Upper lobe of left lung (tissue), 6 donors: ENCODE measurements at regions not wholly inside any gene's neighbourhood (a gene's known extent, or its start where the extent isn't known, plus 50 kb on each side); places are given as distances from the start of the nearest gene placed in this dataset.

Experiments used
- ATAC-seq, 2 donors: fragments of 200-7000 bp; cut with Tn5 transposase; one replicate each; pipeline ENCODE4 v1.9.1; 2022; ENCODE audit warnings: mild to moderate bottlenecking in 2 of 2, moderate library complexity in 2 of 2; ENCODE audit not compliant: low FRiP score in 2 of 2
- DNase-seq, 2 donors: peaks; one replicate each; pipeline ENCODE4 v3.0.0-alpha.2; 2019 to 2020
- H3K27ac ChIP-seq, 4 donors: fragments of 200-600 bp; sonication (generic); one replicate each; pipeline ENCODE4 v1.5.1; 2016 to 2019
- H3K27me3 ChIP-seq, 4 donors: fragments of 200-600 bp; sonication (generic); one replicate each; pipeline ENCODE4 v1.5.1; 2017 to 2019
- H3K36me3 ChIP-seq, 4 donors: fragments of 200-600 bp; sonication (generic); one replicate each; pipeline ENCODE4 v1.5.1; 2016 to 2019
- H3K4me1 ChIP-seq, 4 donors: fragments of 200-600 bp; sonication (generic); one replicate each; pipeline ENCODE4 v1.5.1; 2018 to 2019
- H3K4me3 ChIP-seq, 4 donors: fragments of 200-600 bp; sonication (generic); one replicate each; pipeline ENCODE4 v1.5.1; 2017 to 2019; ENCODE audit warnings: mild to moderate bottlenecking in 2 of 4, moderate library complexity in 1 of 4
- H3K9me3 ChIP-seq, 4 donors: fragments of 200-600 bp; sonication (generic); one replicate each; pipeline ENCODE4 v1.5.1; 2018 to 2019
- CTCF ChIP-seq, 6 experiments: fragments of 450-650 bp in 4 of 6; fragments of 200-600 bp in 2 of 6; sonication (generic) in 2 of 6; IDR thresholded peaks; one replicate each; pipeline ENCODE4 v1.5.1; 2016 to 2019; ENCODE audit warnings: antibody characterized with exemption in 6 of 6
- EP300 ChIP-seq, 4 donors: sonication (generic); formaldehyde crosslinking; IDR thresholded peaks; one replicate each; pipeline ENCODE4 v1.5.1; 2017; ENCODE audit warnings: antibody characterized with exemption in 4 of 4, control low read depth in 2 of 4
- POLR2A ChIP-seq, 4 donors: fragments of 450-650 bp; IDR thresholded peaks; one replicate each; pipeline ENCODE4 v1.5.1; 2016 to 2017; ENCODE audit warnings: antibody characterized with exemption in 4 of 4, mild to moderate bottlenecking in 2 of 4
- POLR2AphosphoS5 ChIP-seq, 2 donors: sonication (generic); formaldehyde crosslinking; IDR thresholded peaks; one replicate each; pipeline ENCODE4 v1.5.1; 2017; ENCODE audit warnings: antibody characterized with exemption in 2 of 2
- WGBS, 2 donors: methylation state at CpG; one replicate each; pipeline ENCODE4 v1.1.5; 2017 to 2018; 5-methylcytosine and 5-hydroxymethylcytosine counted together
- donor health status: DM: no; HTN: no; CAD: no; lungs with moderate emphysema.
- donor health status: DM: no; HTN: yes; CAD: no; lungs with severe emphysema.

GRCh38 chr12:124184456-124184855 lies 110.4 kb upstream of the RFLNA start:
- no peak for TF ChIP-seq CTCF (IDR thresholded peaks at IDR 0.05)
- no peak for TF ChIP-seq POLR2A (IDR thresholded peaks at IDR 0.05)
- 95% methylated on average over 18 of the region's 18 CpGs for WGBS, 2 donors

GRCh38 chr12:124185971-124186686 lies 108.8 kb upstream of the RFLNA start:
- WGBS, 2 donors = 71 to 76% methylated on average over 14 to 15 of the region's 15 CpGs
- DNase-seq (no peak), ATAC-seq (no peak)
- no peaks in the 10 kb centered on the region for H3K9me3 ChIP-seq
- H3K36me3 ChIP-seq = no peaks in the 10 kb centered on the region
- no peak for TF ChIP-seq POLR2A (IDR thresholded peaks at IDR 0.05)
- TF ChIP-seq EP300 (IDR thresholded peaks at IDR 0.05) = no peak
- no peak for TF ChIP-seq POLR2AphosphoS5 (IDR thresholded peaks at IDR 0.05)
- TF ChIP-seq CTCF (IDR thresholded peaks at IDR 0.05) = no peak
- H3K4me1 ChIP-seq = peaks cover 11 to 16% (median 13%) of the 10 kb centered on the region in 4 donors
- H3K4me3 ChIP-seq = no peak overlapping the region
- H3K27ac ChIP-seq = no peak overlapping the region
- no peaks in the 10 kb centered on the region for H3K27me3 ChIP-seq

More at GRCh38 chr12:124184456-124184855, 110.4 kb upstream of the RFLNA start:
- Histone ChIP-seq H3K36me3 (no peaks in the 10 kb centered on the region), H3K4me3 (no peak overlapping the region), H3K4me1 (peaks cover 11 to 16% (median 13%) of the 10 kb centered on the region in 4 donors), H3K27me3 (no peaks in the 10 kb centered on the region), H3K9me3 (no peaks in the 10 kb centered on the region), H3K27ac (no peak overlapping the region)
- no peak for ATAC-seq
- no peak for DNase-seq

GRCh38 chr12:124188084-124188483 lies 106.8 kb upstream of the RFLNA start:
- no peak overlapping the region for H3K27ac ChIP-seq
- WGBS, 2 donors = 57 to 59% methylated on average over 6 to 7 of the region's 7 CpGs

GRCh38 chr12:124188561-124189405 lies 106.1 kb upstream of the RFLNA start:
- Histone ChIP-seq H3K4me1 (peaks cover 11 to 16% (median 13%) of the 10 kb centered on the region in 4 donors), H3K9me3 (no peaks in the 10 kb centered on the region), H3K36me3 (no peaks in the 10 kb centered on the region), H3K4me3 (no peak overlapping the region), H3K27me3 (no peaks in the 10 kb centered on the region), H3K27ac (no peak overlapping the region)
- TF ChIP-seq POLR2AphosphoS5 (IDR thresholded peaks at IDR 0.05) (no peak), CTCF (IDR thresholded peaks at IDR 0.05) (no peak), POLR2A (IDR thresholded peaks at IDR 0.05) (no peak), EP300 (IDR thresholded peaks at IDR 0.05) (no peak)
- ATAC-seq (no peak), DNase-seq (no peak)
- WGBS, 2 donors = 58 to 65% methylated on average over 15 of the region's 15 CpGs

More at GRCh38 chr12:124188084-124188483, 106.8 kb upstream of the RFLNA start:
- Histone ChIP-seq H3K9me3 (no peaks in the 10 kb centered on the region), H3K4me1 (peaks cover 11 to 16% (median 13%) of the 10 kb centered on the region in 4 donors), H3K4me3 (no peak overlapping the region), H3K36me3 (no peaks in the 10 kb centered on the region), H3K27me3 (no peaks in the 10 kb centered on the region)
- no peak for DNase-seq
- no peak for ATAC-seq
- TF ChIP-seq CTCF (IDR thresholded peaks at IDR 0.05) (no peak), EP300 (IDR thresholded peaks at IDR 0.05) (no peak), POLR2AphosphoS5 (IDR thresholded peaks at IDR 0.05) (no peak), POLR2A (IDR thresholded peaks at IDR 0.05) (no peak)
